K562 (cell line): ENCODE measurements at regions not wholly inside any gene's neighbourhood (a gene's known extent, or its start where the extent isn't known, plus 50 kb on each side); places are given as distances from the start of the nearest gene placed in this dataset.
A peak's percentile ranks its signal among the peaks of the same experiment; 100 is the strongest.

Experiments
- ATAC-seq: fragments of 200-7000 bp; cut with Tn5 transposase; 3 replicates; pipeline ENCODE4 v1.9.1; 2020; ENCODE audit warnings: moderate library complexity
- BruUV-seq: library from RNA; stranded (reverse); fragments of 400-500 nt; replicated peaks from 2 replicates; lab custom pipeline; 2021; lab: Mats Ljungman, UMichigan
- CTCF ChIA-PET: fragments of 300-600 bp; formaldehyde crosslinking; extraction: SDS; loops from one replicate; lab custom pipeline; 2021; ENCODE audit warnings: low intra/inter-chr PET ratio; lab: Yijun Ruan, JAX
- POLR2A ChIA-PET: fragments of 300-600, 350-650 bp; sonication (Branson Sonifier 250); formaldehyde crosslinking; extraction: SDS; loops from one replicate; lab custom pipeline; 2021; ENCODE audit warnings: antibody characterized with exemption, inconsistent platforms; lab: Yijun Ruan, JAX
- DNase-seq, 4 experiments: peaks; one replicate each; pipeline versions ENCODE4 v3.0.0 to v3.0.0-alpha.2; 2011 to 2018; ENCODE audit warnings: low spot score in 3 of 4, mixed read lengths in 3 of 4; ENCODE audit errors: extremely low read depth in 1 of 4
- FAIRE-seq: peaks from 2 replicates; lab custom pipeline; 2011; peaks lifted over from hg19 to GRCh38; lab: Jason Lieb, UNC
- H2AFZ ChIP-seq: 2 replicates; pipeline ENCODE4 v1.6.0; 2011; ENCODE audit warnings: low read depth, low read length, control low read depth, inconsistent platforms
- H3K27ac ChIP-seq: fragments of 200-600 bp; 3 replicates; pipeline ENCODE4 v1.8.0; 2011; ENCODE audit warnings: low read depth, mild to moderate bottlenecking, control low read depth, inconsistent platforms, low read length, moderate library complexity, mixed read lengths; ENCODE audit errors: extremely low read depth
- H3K27me3 ChIP-seq, 2 experiments: fragments of 300-600 bp in 1 of 2; 2 replicates in 1 of 2; 3 replicates in 1 of 2; pipeline versions ENCODE4 v1.6.0 to v1.8.0; 2011; ENCODE audit warnings: inconsistent platforms in 2 of 2, low read length in 2 of 2, mild to moderate bottlenecking in 1 of 2, mixed read lengths in 1 of 2, moderate library complexity in 1 of 2; ENCODE audit not compliant: control insufficient read depth in 2 of 2, insufficient read depth in 2 of 2
- H3K36me3 ChIP-seq: fragments of 300-600 bp; 3 replicates; pipeline ENCODE4 v1.8.0; 2011; ENCODE audit warnings: mild to moderate bottlenecking, low read length, inconsistent platforms; ENCODE audit not compliant: control insufficient read depth, insufficient read depth
- H3K4me1 ChIP-seq, 2 experiments: fragments of 200-600 bp in 1 of 2; replicated peaks in 1 of 2; 2 replicates in 1 of 2; 3 replicates in 1 of 2; pipeline versions ENCODE4 v1.5.1 to v1.8.0; 2011; ENCODE audit warnings: inconsistent platforms in 2 of 2, low read length in 2 of 2, mild to moderate bottlenecking in 1 of 2, mixed read lengths in 1 of 2, moderate library complexity in 1 of 2; ENCODE audit not compliant: control insufficient read depth in 2 of 2, insufficient read depth in 2 of 2
- H3K4me2 ChIP-seq: 2 replicates; pipeline ENCODE4 v1.6.1; 2011; ENCODE audit warnings: low read length, control low read depth, inconsistent platforms, mixed read lengths; ENCODE audit not compliant: insufficient read depth
- H3K4me3 ChIP-seq: fragments of 200-600 bp; sonication (generic), shearing (Covaris generic); 2 replicates; pipeline ENCODE4 v1.5.1; 2016; ENCODE audit warnings: control low read depth, inconsistent platforms
- H3K79me2 ChIP-seq: fragments of 200-600 bp; 3 replicates; pipeline ENCODE4 v1.8.0; 2011; ENCODE audit warnings: low read length, inconsistent platforms; ENCODE audit not compliant: control insufficient read depth, insufficient read depth
- H3K9ac ChIP-seq, 2 experiments: 2 replicates each; pipeline versions ENCODE4 v1.6.0 to v1.6.1; 2011; ENCODE audit warnings: low read depth in 2 of 2, low read length in 2 of 2, control low read depth in 1 of 2, inconsistent platforms in 1 of 2, mild to moderate bottlenecking in 1 of 2, mixed read lengths in 1 of 2; ENCODE audit not compliant: insufficient read depth in 1 of 2
- H3K9me1 ChIP-seq: one replicate; pipeline ENCODE4 v1.6.0; 2011; ENCODE audit warnings: inconsistent platforms, mild to moderate bottlenecking, low read length, moderate library complexity; ENCODE audit not compliant: control insufficient read depth, insufficient read depth
- H3K9me3 ChIP-seq: replicated peaks from 2 replicates; pipeline ENCODE4 v1.5.1; 2011; ENCODE audit warnings: low read depth, low read length, inconsistent platforms; ENCODE audit not compliant: control insufficient read depth, insufficient read depth
- H4K20me1 ChIP-seq: replicated peaks from 2 replicates; pipeline ENCODE4 v1.6.1; 2011; ENCODE audit warnings: low read length, inconsistent platforms, mixed read lengths; ENCODE audit not compliant: control insufficient read depth, insufficient read depth
- CHD2 ChIP-seq: IDR thresholded peaks from 2 replicates; pipeline ENCODE4 v1.6.1; 2011; ENCODE audit warnings: low read depth, low read length
- CTCF ChIP-seq, 3 experiments: IDR thresholded peaks in 2 of 3; conservative IDR thresholded peaks in 1 of 3; 2 replicates each; pipeline ENCODE4 v1.5.1; 2011 to 2012; ENCODE audit warnings: low read length in 3 of 3, mild to moderate bottlenecking in 3 of 3, control low read depth in 2 of 3, improper control_type of control experiment in 1 of 3, inconsistent platforms in 1 of 3, low read depth in 1 of 3, mixed read lengths in 1 of 3, moderate library complexity in 1 of 3; ENCODE audit not compliant: insufficient read depth in 2 of 3
- EGR1 ChIP-seq: fragments of 450-650 bp; conservative IDR thresholded peaks from 2 replicates; pipeline ENCODE4 v1.6.1; 2017; ENCODE audit warnings: mild to moderate bottlenecking
- GATAD2B ChIP-seq: fragments of 450-650 bp; IDR thresholded peaks from 2 replicates; pipeline ENCODE4 v1.6.1; 2017; ENCODE audit warnings: mild to moderate bottlenecking, borderline replicate concordance
- HEY1 ChIP-seq: fragments of 250-450 bp; sonication (Bioruptor Pico); IDR thresholded peaks from 2 replicates; pipeline ENCODE4 v1.5.0; 2020; ENCODE audit warnings: mild to moderate bottlenecking, moderate library complexity, borderline replicate concordance
- IRF2 ChIP-seq: sonication (generic); formaldehyde crosslinking; IDR thresholded peaks from 2 replicates; pipeline ENCODE4 v1.8.1; 2022; ENCODE audit warnings: mild to moderate bottlenecking, missing genetic modification reagents
- KLF16 ChIP-seq: IDR thresholded peaks from 2 replicates; pipeline ENCODE4 v1.6.1; 2016; ENCODE audit warnings: antibody characterized with exemption
- L3MBTL2 ChIP-seq: fragments of 450-650 bp; IDR thresholded peaks from 2 replicates; pipeline ENCODE4 v1.6.1; 2016; ENCODE audit warnings: mild to moderate bottlenecking, moderate library complexity
- NONO ChIP-seq, 2 experiments: fragments of 200-400 bp in 1 of 2; fragments of 450-650 bp in 1 of 2; formaldehyde crosslinking in 1 of 2; IDR thresholded peaks; 2 replicates each; pipeline ENCODE4 v1.6.1; 2017; ENCODE audit warnings: low read depth in 2 of 2, mild to moderate bottlenecking in 2 of 2, moderate library complexity in 2 of 2, low read length in 1 of 2
- NR4A1 ChIP-seq, 2 experiments: fragments of 250-450 bp in 1 of 2; fragments of 450-650 bp in 1 of 2; sonication (Bioruptor Pico) in 1 of 2; IDR thresholded peaks; 2 replicates each; pipeline versions ENCODE4 v1.4.0 to v1.6.1; 2016 to 2020; ENCODE audit warnings: mild to moderate bottlenecking in 2 of 2, missing compliant biosample characterization in 1 of 2, missing genetic modification characterization in 1 of 2, moderate library complexity in 1 of 2
- PCBP2 ChIP-seq: fragments of 200-400 bp; formaldehyde crosslinking; IDR thresholded peaks from 2 replicates; pipeline ENCODE4 v1.6.1; 2018; ENCODE audit warnings: low read length, low read depth, mild to moderate bottlenecking, moderate library complexity; ENCODE audit not compliant: poor library complexity, severe bottlenecking
- RAD21 ChIP-seq, 2 experiments: fragments of 250-450 bp in 1 of 2; fragments of 450-650 bp in 1 of 2; sonication (Bioruptor Pico) in 1 of 2; formaldehyde crosslinking in 1 of 2; IDR thresholded peaks in 1 of 2; conservative IDR thresholded peaks in 1 of 2; 2 replicates each; pipeline versions ENCODE4 v1.4.0 to v1.8.0; 2020 to 2022; ENCODE audit warnings: mild to moderate bottlenecking in 2 of 2, moderate library complexity in 1 of 2
- RB1 ChIP-seq: fragments of 450-650 bp; IDR thresholded peaks from 2 replicates; pipeline ENCODE4 v1.6.1; 2017; ENCODE audit warnings: low read depth, mild to moderate bottlenecking
- RUNX1 ChIP-seq: sonication (generic); IDR thresholded peaks from 2 replicates; pipeline ENCODE4 v1.6.1; 2016; ENCODE audit warnings: antibody characterized with exemption, low read depth
- SMAD4 ChIP-seq: fragments of 250-450 bp; sonication (Bioruptor Pico); conservative IDR thresholded peaks from 2 replicates; pipeline ENCODE4 v1.8.0; 2021; ENCODE audit warnings: inconsistent platforms, mild to moderate bottlenecking, moderate library complexity
- TARDBP ChIP-seq: fragments of 450-650 bp; IDR thresholded peaks from 2 replicates; pipeline ENCODE4 v1.6.1; 2016
- ZBTB7A ChIP-seq: IDR thresholded peaks from 2 replicates; pipeline ENCODE4 v1.6.1; 2011; ENCODE audit warnings: low read depth, mild to moderate bottlenecking, low read length, moderate library complexity, borderline replicate concordance; ENCODE audit not compliant: control insufficient read depth
- ZNF140 ChIP-seq: fragments of 250-450 bp; sonication (Bioruptor Pico); IDR thresholded peaks from 2 replicates; pipeline ENCODE4 v1.8.0; 2021; ENCODE audit warnings: moderate library complexity, mild to moderate bottlenecking, inconsistent platforms
- ZNF232 ChIP-seq: sonication (generic); formaldehyde crosslinking; IDR thresholded peaks from 2 replicates; pipeline ENCODE4 v1.8.0; 2022; ENCODE audit warnings: mild to moderate bottlenecking, missing genetic modification reagents
- WGBS: fragments of 100-300 bp; shearing (Covaris generic); methylation state at CpG from one replicate; pipeline ENCODE4 v1.1.6; 2016; ENCODE audit warnings: low coverage, mixed read lengths; ENCODE audit not compliant: insufficient coverage; ENCODE audit errors: missing lambda C conversion rate; 5-methylcytosine and 5-hydroxymethylcytosine counted together
- in situ Hi-C: fragments of 300-500 bp; cut with MboI; formaldehyde crosslinking; loops from 4 replicates; pipeline ENCODE4 v1.15.0; 2018; ENCODE audit warnings: inconsistent platforms, mixed read lengths
- intact Hi-C: fragments of 100-400 bp; cut with micrococcal nuclease; formaldehyde crosslinking; loops from 2 replicates; pipeline ENCODE4 v1.14.2; 2022

GRCh38 chr2:64865073-64865830 is 123.9 kb upstream of the SLC1A4 start:
- in situ Hi-C loops (no loop called here), intact Hi-C loops (loop anchor here (1.0 to 5.0 kb wide), 4 partner anchors 34 to 533 kb away; no protein-coding TSS in a partner anchor)
- peak overlapping the region; percentile 14; the same call in 1 of the 2 replicates for H3K4me3 ChIP-seq
- FAIRE-seq, result peak; percentile 54
- peak; percentile 60 to 90 (median 86) for DNase-seq
- ChIA-PET POLR2A (no interaction called here), CTCF (interaction anchor here (0.6 to 3.6 kb wide), 12 partner anchors 8 to 822 kb away, joined by 3 to 25 read pairs (median 3); no protein-coding TSS in a partner anchor)
- peaks cover 4% of the 10 kb centered on the region; the same call in 1 of the 2 replicates for H3K9me3 ChIP-seq
- peak overlapping the region; percentile 96 for H2AFZ ChIP-seq
- 27% methylated on average over 43 of the region's 67 CpGs for WGBS
- no TSS peak for BruUV-seq
- no peaks in the 10 kb centered on the region for H3K79me2 ChIP-seq
- ATAC-seq, result peak; percentile 92
- peak overlapping the region; percentile 52 to 70; a peak in 3 of 4 replicates for H3K9ac ChIP-seq
- no peaks in the 10 kb centered on the region for H3K9me1 ChIP-seq
- peaks cover 18 to 24% of the 10 kb centered on the region in 2 experiments for H3K4me1 ChIP-seq
- peak overlapping the region; percentile 76 for H3K4me2 ChIP-seq
- no peak overlapping the region for H3K27ac ChIP-seq
- H3K36me3 ChIP-seq, result no peaks in the 10 kb centered on the region
- no peaks in the 10 kb centered on the region for H3K27me3 ChIP-seq
- H4K20me1 ChIP-seq, result no peaks in the 10 kb centered on the region
- TF ChIP-seq RUNX1, result no peak
- peak; percentile 56 to 66 (median 66); a peak in 5 of 6 replicates for TF ChIP-seq CTCF (IDR thresholded peaks at IDR 0.05 in 2 of 3, conservative IDR thresholded peaks at IDR 0.05 in 1 of 3; ENCODE audit: insufficient read depth in 2 of 3, low read depth in 1 of 3, low read length in 3 of 3)
- peak; percentile 88; the same call in 1 of the 2 replicates for TF ChIP-seq EGR1
- no peak for TF ChIP-seq PCBP2
- TF ChIP-seq IRF2 (CRISPR knock-in tag), result no peak
- 0 out of 2 replicates have a peak, but pooled peaks have one; percentile 58 for TF ChIP-seq TARDBP
- peak; percentile 78 to 97 for TF ChIP-seq RAD21 (CRISPR knock-in tag; conservative IDR thresholded peaks at IDR 0.05 in 1 of 2, IDR thresholded peaks at IDR 0.05 in 1 of 2)
- TF ChIP-seq GATAD2B, result peak; percentile 93
- TF ChIP-seq CHD2, result no peak
- peak; percentile 73; the same call in 1 of the 2 replicates for TF ChIP-seq RB1
- TF ChIP-seq ZNF140, result no peak
- TF ChIP-seq SMAD4 (CRISPR knock-in tag), result peak; percentile 62
- 0 out of 2 replicates have a peak, but pooled peaks have one; percentile 10 for TF ChIP-seq L3MBTL2
- peak; percentile 22; the same call in 1 of the 2 replicates for TF ChIP-seq KLF16
- peak; percentile 96 for TF ChIP-seq ZBTB7A
- TF ChIP-seq NONO (IDR thresholded peaks at IDR 0.05; ENCODE audit: low read depth in 2 of 2, low read length in 1 of 2), result 0 out of 4 replicates have a peak, but pooled peaks of 1 of the 2 experiments have one; percentile 20
- TF ChIP-seq HEY1 (CRISPR knock-in tag), result no peak
- TF ChIP-seq NR4A1 (CRISPR knock-in tag; IDR thresholded peaks at IDR 0.05), result no peak
- TF ChIP-seq NR4A1 (tag; IDR thresholded peaks at IDR 0.05), result peak; percentile 40; the same call in 1 of the 2 replicates
- TF ChIP-seq ZNF232 (CRISPR knock-in tag), result no peak
